DMS 273 (cell line): ENCODE measurements at regions not wholly inside any gene's neighbourhood (a gene's known extent, or its start where the extent isn't known, plus 50 kb on each side); places are given as distances from the start of the nearest gene placed in this dataset.
"Not testable (repeated sequence)": the region's sequence is repeated elsewhere in the genome, so short reads cannot be mapped to it uniquely, and the experiment has no call there.

ENCODE experiments used
- DNase-seq: peaks from one replicate; lab custom pipeline; 2025; ENCODE audit not compliant: unreplicated experiment; lab: John Stamatoyannopoulos, UW

- no peak for DNase-seq
Measured at GRCh38 chr3:194860725-194861124, 175.0 kb downstream of the FAM43A start.

- no peak for DNase-seq
Measured at GRCh38 chr3:194861375-194861774, 175.7 kb downstream of the FAM43A start.

- no peak for DNase-seq
Measured at GRCh38 chr3:194865061-194865460, 179.4 kb downstream of the FAM43A start.

- no peak for DNase-seq
Measured at GRCh38 chr3:194865615-194866014, 179.9 kb downstream of the FAM43A start.

- no peak for DNase-seq
Measured at GRCh38 chr3:194866236-194866635, 180.6 kb downstream of the FAM43A start.

- DNase-seq: peak; percentile 68
Measured at GRCh38 chr3:194867270-194867983, 181.7 kb downstream of the FAM43A start.

GRCh38 chr3:194868831-194869230 is 183.1 kb downstream of the FAM43A start:
- DNase-seq: no peak

GRCh38 chr3:194869482-194870169 is 183.9 kb downstream of the FAM43A start:
- peak; percentile 43 for DNase-seq

- DNase-seq: peak; percentile 85
Measured at GRCh38 chr3:194870394-194871110, 184.9 kb downstream of the FAM43A start.

- peak; percentile 99 for DNase-seq
Measured at GRCh38 chr3:194871143-194871863, 185.6 kb downstream of the FAM43A start.

- DNase-seq: peak; percentile 91
Measured at GRCh38 chr3:194871864-194872668, 186.4 kb downstream of the FAM43A start.

GRCh38 chr3:194872669-194872977 is 186.9 kb downstream of the FAM43A start:
- peak; percentile 78 for DNase-seq

- DNase-seq: not testable (repeated sequence)
Measured at GRCh38 chr3:194873474-194873873, 187.8 kb downstream of the FAM43A start.

- DNase-seq: no peak
Measured at GRCh38 chr3:194874206-194874605, 188.5 kb downstream of the FAM43A start.

GRCh38 chr3:194874783-194875182 is 189.1 kb downstream of the FAM43A start:
- no peak for DNase-seq

- DNase-seq: peak; percentile 25
Measured at GRCh38 chr3:194875581-194876402, 190.1 kb downstream of the FAM43A start.

GRCh38 chr3:194876403-194877095 is 190.9 kb downstream of the FAM43A start:
- no peak for DNase-seq

GRCh38 chr3:194877291-194878119 is 191.8 kb downstream of the FAM43A start:
- DNase-seq: no peak
